Stimulated activated naive CD8-positive, alpha-beta T cell treated with anti-CD3 and anti-CD28 coated beads, Interleukin-15, Interleukin-2, amounts not matched to agents 100 U/mL and 50 U/mL, for 24 hours (primary cell): ENCODE measurements at regions not wholly inside any gene's neighbourhood (a gene's known extent, or its start where the extent isn't known, plus 50 kb on each side); places are given as distances from the start of the nearest gene placed in this dataset.

Experiments used
- ATAC-seq: fragments of 150-1000 bp; cut with Tn5 transposase; one replicate; pipeline ENCODE4 v1.10.0; 2021
- DNase-seq: peaks from one replicate; pipeline ENCODE4 v3.0.0; 2021

DNA sequence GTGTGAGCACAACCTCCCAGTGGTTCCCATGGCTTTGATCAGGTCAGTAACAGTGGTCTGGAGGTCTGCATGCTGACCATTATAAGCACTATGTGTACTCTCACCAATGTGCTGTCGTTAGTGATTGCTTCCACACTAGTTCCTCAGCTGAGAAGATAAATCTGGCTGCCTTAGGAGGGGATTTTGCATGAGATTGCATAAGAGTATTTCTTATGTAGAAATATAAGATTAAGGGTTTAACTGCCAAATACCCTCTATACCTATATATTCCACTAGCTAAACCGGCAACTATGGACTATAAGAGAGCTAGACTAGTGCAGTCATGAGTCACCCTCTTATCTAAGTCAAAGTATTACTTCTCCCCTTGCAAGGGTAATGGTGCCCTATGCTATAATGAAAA, 580.2 kb downstream of the CDH11 start:
- ATAC-seq (no peak), DNase-seq (no peak)

DNA sequence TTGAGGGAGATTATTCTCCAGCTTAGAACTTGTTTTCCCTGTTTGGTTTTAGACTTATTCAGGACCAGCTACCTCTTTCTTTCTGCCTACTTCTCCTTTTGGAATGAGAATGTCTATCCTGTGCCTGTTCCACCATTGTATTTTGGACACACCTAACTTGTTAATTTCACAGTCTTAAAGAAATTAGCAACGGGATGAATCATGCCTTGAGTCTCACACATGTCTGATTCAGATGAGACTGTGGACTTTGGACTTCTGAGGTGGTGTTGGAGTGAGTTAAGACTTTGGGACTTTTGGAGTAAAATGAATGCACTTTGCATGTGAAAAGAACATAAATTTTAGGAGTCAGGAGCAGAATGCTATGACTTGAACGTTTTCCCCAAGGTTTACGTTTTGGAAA, 581.4 kb downstream of the CDH11 start:
- no peak for ATAC-seq
- no peak for DNase-seq

DNA sequence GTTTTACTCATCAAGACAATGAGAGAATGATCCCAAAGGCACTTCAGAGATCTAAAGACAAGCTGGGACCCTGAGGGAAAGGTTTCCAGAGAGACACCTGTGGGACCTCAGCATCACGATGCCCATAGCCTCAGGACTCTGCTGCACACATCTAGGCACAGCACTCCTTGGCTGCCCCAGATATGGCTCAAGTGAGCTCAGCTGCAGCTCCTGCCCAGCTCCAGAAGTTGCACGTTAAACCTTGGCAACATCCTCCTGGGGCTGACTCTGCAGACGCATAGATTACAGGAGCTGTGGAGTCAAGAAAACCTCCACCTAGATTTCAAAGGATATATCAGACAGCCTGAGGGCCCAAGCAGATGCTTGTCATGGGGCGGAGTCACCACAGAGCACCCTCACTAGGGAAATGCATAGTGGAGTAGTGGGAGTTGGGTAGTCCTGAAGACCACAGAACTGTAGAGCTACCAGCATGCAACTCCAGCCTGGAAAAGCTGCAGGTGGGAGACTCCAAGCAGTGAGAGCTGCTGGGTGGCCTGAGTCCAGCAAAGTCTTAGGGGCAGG, 582.0 kb downstream of the CDH11 start:
- DNase-seq: no peak
- no peak for ATAC-seq

- ATAC-seq: no peak
- DNase-seq: no peak
Observed at GRCh38 chr16:64534180-64534780, 587.6 kb downstream of the CDH11 start.

- ATAC-seq (no peak), DNase-seq (no peak)
Observed at GRCh38 chr16:64532691-64533090, 589.2 kb downstream of the CDH11 start.

DNA sequence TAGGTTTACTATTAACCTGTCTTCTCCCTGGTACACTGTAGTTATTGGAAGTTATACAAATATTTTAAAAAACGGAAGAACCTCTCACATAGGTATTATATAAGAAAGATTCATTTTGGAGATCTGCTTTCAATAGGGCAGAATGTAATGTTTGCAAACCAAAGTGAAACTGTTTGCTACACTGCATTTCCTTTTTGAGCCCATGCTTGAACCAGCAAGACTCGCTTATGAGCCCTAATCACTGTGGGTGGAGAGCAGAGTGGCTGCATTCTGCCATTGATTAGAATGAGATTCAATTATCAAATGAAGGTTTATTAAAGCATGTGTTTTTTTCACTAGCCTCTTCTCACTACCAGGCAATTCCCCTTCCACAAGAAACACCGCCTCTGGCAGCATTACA, 589.7 kb downstream of the CDH11 start:
- ATAC-seq (no peak), DNase-seq (no peak)

DNA sequence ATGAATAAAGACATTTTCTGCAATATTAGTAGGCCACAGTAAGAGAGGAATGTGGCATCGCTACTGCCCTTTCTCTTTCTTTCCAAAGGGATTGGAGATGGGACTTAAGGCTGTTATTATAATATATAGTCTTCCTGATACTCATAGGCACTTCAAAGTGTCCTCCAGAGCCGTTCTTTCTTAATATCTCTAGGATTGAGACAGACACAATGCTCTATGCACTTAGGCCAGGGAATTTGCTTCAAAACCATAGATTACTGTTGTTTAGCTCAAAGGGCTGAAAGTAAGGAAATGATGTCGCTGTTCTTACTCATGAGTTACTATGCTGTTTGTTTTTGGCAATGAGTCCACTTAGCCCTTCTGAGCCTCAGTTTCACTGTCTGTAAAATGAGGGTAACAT, 590.5 kb downstream of the CDH11 start:
- DNase-seq (no peak), ATAC-seq (no peak)

- ATAC-seq: no peak
Observed at GRCh38 chr16:64522548-64522947, 599.3 kb downstream of the CDH11 start.

GRCh38 chr16:64513871-64514270, 608.0 kb downstream of the CDH11 start:
- DNase-seq (no peak), ATAC-seq (no peak)

More at GRCh38 chr16:64522548-64522947, 599.3 kb downstream of the CDH11 start:
- no peak for DNase-seq

- DNase-seq: no peak
- no peak for ATAC-seq
Observed at GRCh38 chr16:64507240-64508024, 614.4 kb downstream of the CDH11 start.

- no peak for DNase-seq
Observed at GRCh38 chr16:64499211-64499610, 622.7 kb downstream of the CDH11 start.

GRCh38 chr16:64498363-64498762, 623.5 kb downstream of the CDH11 start:
- ATAC-seq: no peak
- DNase-seq: no peak

More at GRCh38 chr16:64499211-64499610, 622.7 kb downstream of the CDH11 start:
- ATAC-seq: no peak

DNA sequence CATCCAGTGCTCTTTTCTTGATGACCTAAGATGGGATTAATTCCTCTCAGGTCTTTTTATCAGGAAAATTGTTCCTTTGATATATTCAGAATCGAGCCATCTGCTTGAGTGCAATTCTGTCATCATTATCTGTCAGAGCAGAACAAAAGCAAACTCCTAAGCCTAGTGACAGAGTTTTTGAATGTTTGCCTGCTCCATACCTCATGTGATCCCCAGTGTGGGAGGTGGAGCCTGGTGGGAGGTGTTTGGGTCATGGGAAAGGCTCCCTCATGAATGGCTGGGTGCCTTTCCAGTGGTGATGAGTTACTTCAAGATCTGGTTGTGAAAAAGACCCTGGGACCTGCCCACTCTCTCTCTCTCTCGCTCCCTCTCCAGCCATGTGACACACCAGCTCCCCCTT, 628.2 kb downstream of the CDH11 start:
- ATAC-seq (no peak), DNase-seq (no peak)

GRCh38 chr16:64489449-64489848, 632.4 kb downstream of the CDH11 start:
- ATAC-seq: no peak
- no peak for DNase-seq

DNA sequence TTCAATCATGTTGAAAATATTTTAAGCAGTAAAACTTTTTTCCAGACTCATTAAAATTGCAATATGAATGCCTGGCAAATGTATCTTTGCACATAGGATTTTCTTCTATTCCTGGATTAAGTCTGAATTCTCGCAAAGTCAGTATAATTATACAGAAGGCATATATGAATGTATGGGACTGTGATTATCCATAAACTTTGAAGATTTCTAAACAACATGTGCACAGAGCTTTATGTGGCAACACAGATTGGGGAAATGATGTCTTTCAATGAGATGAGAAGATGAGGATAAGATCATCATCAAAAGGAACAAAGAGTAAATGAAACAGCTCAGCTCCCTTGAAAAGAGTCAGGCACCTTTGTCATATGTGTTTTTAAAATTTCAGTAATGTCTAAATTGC, 635.3 kb downstream of the CDH11 start:
- no peak for ATAC-seq

DNA sequence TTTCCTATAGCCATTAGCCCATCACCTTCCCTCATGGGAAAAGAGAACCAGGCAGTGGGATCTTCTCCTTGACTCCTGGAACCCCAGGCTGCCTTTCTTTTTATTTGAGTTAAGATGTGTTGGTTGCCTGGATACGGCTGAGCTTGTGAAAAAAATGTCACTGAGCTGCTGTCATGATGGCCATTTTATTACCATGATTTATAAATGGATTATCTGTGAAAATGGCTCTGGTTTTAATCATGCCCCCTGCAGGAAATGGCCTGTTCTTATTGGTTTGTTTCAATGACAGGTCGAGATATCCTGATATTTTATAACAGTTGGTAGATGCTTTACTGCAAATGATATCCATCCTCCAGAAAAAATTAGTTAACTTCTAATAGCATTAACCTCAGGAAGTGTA, 640.4 kb downstream of the CDH11 start:
- ATAC-seq (no peak), DNase-seq (no peak)

More for the DNA sequence above, 635.3 kb downstream of the CDH11 start:
- no peak for DNase-seq

GRCh38 chr16:64478252-64478906, 643.5 kb downstream of the CDH11 start:
- DNase-seq (no peak), ATAC-seq (no peak)

DNA sequence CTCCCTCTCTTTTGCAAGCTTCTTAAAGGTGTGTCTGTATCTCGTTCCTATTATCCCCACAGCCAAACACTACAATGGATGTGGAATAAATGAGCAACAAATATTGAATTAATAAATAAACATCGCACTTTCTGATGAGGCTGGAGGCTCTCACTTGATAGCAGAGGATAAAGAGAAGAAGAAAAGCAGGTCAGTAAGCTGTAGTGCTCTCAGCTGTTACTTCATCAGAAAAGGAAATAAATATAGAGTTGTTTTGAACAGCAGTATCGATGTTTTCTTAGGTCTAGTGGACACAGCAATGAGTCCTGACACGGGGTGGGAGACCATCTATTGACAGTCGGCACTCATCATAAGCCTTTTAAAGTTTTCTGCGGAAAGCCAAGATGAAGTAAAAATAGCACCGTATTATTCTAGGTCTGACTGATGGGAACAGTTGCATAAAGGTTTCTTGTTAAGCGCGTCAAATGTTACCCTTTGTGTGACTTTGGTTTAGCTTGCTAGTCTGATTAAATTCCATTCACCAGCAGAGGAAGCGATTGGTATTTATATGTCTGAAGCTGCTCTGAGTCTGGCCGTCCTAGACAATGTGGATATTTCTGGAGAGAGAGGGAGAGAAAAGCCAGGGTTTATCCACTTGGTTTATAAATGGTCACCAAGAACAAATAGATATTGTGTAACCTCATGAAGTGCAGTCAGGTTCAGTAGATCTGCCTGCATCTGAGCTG, 646.1 kb downstream of the CDH11 start:
- no peak for DNase-seq
- ATAC-seq: no peak

DNA sequence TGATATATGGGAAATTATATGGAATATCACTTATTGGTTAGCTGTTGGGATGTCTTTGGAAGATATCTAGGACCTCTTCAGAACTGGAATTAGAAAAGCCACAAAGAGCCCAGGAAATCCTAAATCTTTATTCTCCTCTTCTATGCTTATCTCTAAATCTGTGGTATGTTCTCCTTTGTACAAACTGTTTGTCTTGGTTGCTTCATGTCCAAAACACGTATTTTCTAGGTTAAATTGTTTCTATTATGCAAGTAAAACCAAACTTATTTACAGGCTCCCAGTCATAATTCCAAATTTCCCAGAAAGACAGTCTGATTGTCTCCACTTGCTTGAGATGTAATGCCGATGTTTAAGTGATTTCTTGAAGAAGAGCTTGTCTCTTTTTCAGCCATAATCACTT, 650.9 kb downstream of the CDH11 start:
- DNase-seq (no peak), ATAC-seq (no peak)

GRCh38 chr16:64469906-64470702, 651.8 kb downstream of the CDH11 start:
- ATAC-seq (no peak), DNase-seq (no peak)

DNA sequence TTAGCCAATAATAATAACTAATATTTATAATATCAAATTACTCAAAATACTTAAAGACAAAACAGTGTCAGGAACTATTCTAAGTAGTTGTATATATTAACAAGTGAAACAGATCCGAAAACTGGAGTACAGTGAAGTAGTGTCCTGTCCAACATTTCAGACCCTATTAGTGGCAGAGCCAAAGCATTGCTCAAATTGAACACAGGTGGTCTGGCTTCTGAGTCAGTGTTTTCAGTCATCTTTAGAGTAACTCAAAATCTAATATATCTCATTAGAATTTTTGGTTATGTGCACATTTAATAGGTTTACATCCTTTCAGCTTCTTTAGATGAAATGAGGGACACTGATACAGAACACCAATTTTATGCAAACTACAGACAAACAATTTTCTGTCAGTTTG, 652.5 kb downstream of the CDH11 start:
- DNase-seq (no peak), ATAC-seq (no peak)
